ENCODE measurements at regions not wholly inside any gene's neighbourhood (a gene's known extent, or its start where the extent isn't known, plus 50 kb on each side); places are given as distances from the start of the nearest gene placed in this dataset.
A peak's percentile ranks its signal among the peaks of the same experiment; 100 is the strongest.

GRCh38 chr17:31598399-31598782 lies 206.9 kb downstream of the RAB11FIP4 start:
- peaks cover 0 to 3% (median 0%) of the 10 kb centered on the region in 3 donors for H3K36me3 ChIP-seq (ENCODE audit: control insufficient read depth in 3 of 3, insufficient read depth in 3 of 3, low read length in 3 of 3)
- no peaks in the 10 kb centered on the region for H3K9me3 ChIP-seq (ENCODE audit: control insufficient read depth in 3 of 3, low read length in 3 of 3)
- peaks cover 29 to 36% (median 29%) of the 10 kb centered on the region in 3 donors for H3K4me1 ChIP-seq (ENCODE audit: control insufficient read depth in 3 of 3, insufficient read depth in 3 of 3, low read length in 3 of 3)
- no peaks in the 10 kb centered on the region for H3K27me3 ChIP-seq (ENCODE audit: control insufficient read depth in 3 of 3, insufficient read depth in 3 of 3, low read length in 3 of 3)
- H3K27ac ChIP-seq (ENCODE audit: low read depth, low read length): no peak overlapping the region
- no peak overlapping the region for H3K9ac ChIP-seq (ENCODE audit: low read depth in 1 of 3, low read length in 3 of 3)
- no peak overlapping the region for H3K4me3 ChIP-seq (ENCODE audit: low read length in 3 of 3)

- Histone ChIP-seq H3K36me3 (ENCODE audit: control insufficient read depth in 3 of 3, insufficient read depth in 3 of 3, low read length in 3 of 3) (peaks cover 0 to 3% (median 0%) of the 10 kb centered on the region in 3 donors), H3K4me1 (ENCODE audit: control insufficient read depth in 3 of 3, insufficient read depth in 3 of 3, low read length in 3 of 3) (peaks cover 30 to 40% (median 33%) of the 10 kb centered on the region in 3 donors), H3K27me3 (ENCODE audit: control insufficient read depth in 3 of 3, insufficient read depth in 3 of 3, low read length in 3 of 3) (no peaks in the 10 kb centered on the region), H3K9me3 (ENCODE audit: control insufficient read depth in 3 of 3, low read length in 3 of 3) (no peaks in the 10 kb centered on the region), H3K9ac (ENCODE audit: low read depth in 1 of 3, low read length in 3 of 3) (no peak overlapping the region), H3K27ac (ENCODE audit: low read depth, low read length) (no peak overlapping the region), H3K4me3 (ENCODE audit: low read length in 3 of 3) (no peak overlapping the region)
Observed at GRCh38 chr17:31597646-31598398, 206.3 kb downstream of the RAB11FIP4 start.

- peaks cover 30 to 40% (median 33%) of the 10 kb centered on the region in 3 donors for H3K4me1 ChIP-seq (ENCODE audit: control insufficient read depth in 3 of 3, insufficient read depth in 3 of 3, low read length in 3 of 3)
- H3K9me3 ChIP-seq (ENCODE audit: control insufficient read depth in 3 of 3, low read length in 3 of 3): no peaks in the 10 kb centered on the region
- H3K9ac ChIP-seq (ENCODE audit: low read depth in 1 of 3, low read length in 3 of 3): peak overlapping the region; percentile 68 to 91 (median 84)
- no peaks in the 10 kb centered on the region for H3K27me3 ChIP-seq (ENCODE audit: control insufficient read depth in 3 of 3, insufficient read depth in 3 of 3, low read length in 3 of 3)
- H3K27ac ChIP-seq (ENCODE audit: low read depth, low read length): peak overlapping the region; percentile 95
- H3K4me3 ChIP-seq (ENCODE audit: low read length in 3 of 3): peak overlapping the region in 1 of 3 donors; percentile 54
- peaks cover 0 to 3% (median 0%) of the 10 kb centered on the region in 3 donors for H3K36me3 ChIP-seq (ENCODE audit: control insufficient read depth in 3 of 3, insufficient read depth in 3 of 3, low read length in 3 of 3)
Observed at GRCh38 chr17:31596382-31597323, 205.2 kb downstream of the RAB11FIP4 start.

GRCh38 chr17:31595666-31596381 lies 204.3 kb downstream of the RAB11FIP4 start:
- Histone ChIP-seq H3K4me3 (ENCODE audit: low read length in 3 of 3) (no peak overlapping the region), H3K27me3 (ENCODE audit: control insufficient read depth in 3 of 3, insufficient read depth in 3 of 3, low read length in 3 of 3) (no peaks in the 10 kb centered on the region), H3K36me3 (ENCODE audit: control insufficient read depth in 3 of 3, insufficient read depth in 3 of 3, low read length in 3 of 3) (peaks cover 0 to 3% (median 0%) of the 10 kb centered on the region in 3 donors), H3K9me3 (ENCODE audit: control insufficient read depth in 3 of 3, low read length in 3 of 3) (no peaks in the 10 kb centered on the region), H3K4me1 (ENCODE audit: control insufficient read depth in 3 of 3, insufficient read depth in 3 of 3, low read length in 3 of 3) (peaks cover 30 to 40% (median 33%) of the 10 kb centered on the region in 3 donors), H3K9ac (ENCODE audit: low read depth in 1 of 3, low read length in 3 of 3) (peak overlapping the region; percentile 68 to 91 (median 84)), H3K27ac (ENCODE audit: low read depth, low read length) (peak overlapping the region; percentile 95)

- H3K27ac ChIP-seq (ENCODE audit: low read depth, low read length): no peak overlapping the region
- no peaks in the 10 kb centered on the region for H3K27me3 ChIP-seq (ENCODE audit: control insufficient read depth in 3 of 3, insufficient read depth in 3 of 3, low read length in 3 of 3)
- no peak overlapping the region for H3K4me3 ChIP-seq (ENCODE audit: low read length in 3 of 3)
- H3K9me3 ChIP-seq (ENCODE audit: control insufficient read depth in 3 of 3, low read length in 3 of 3): no peaks in the 10 kb centered on the region
- H3K9ac ChIP-seq (ENCODE audit: low read depth in 1 of 3, low read length in 3 of 3): no peak overlapping the region
- peaks cover 0 to 3% (median 0%) of the 10 kb centered on the region in 3 donors for H3K36me3 ChIP-seq (ENCODE audit: control insufficient read depth in 3 of 3, insufficient read depth in 3 of 3, low read length in 3 of 3)
- H3K4me1 ChIP-seq (ENCODE audit: control insufficient read depth in 3 of 3, insufficient read depth in 3 of 3, low read length in 3 of 3): peaks cover 30 to 40% (median 33%) of the 10 kb centered on the region in 3 donors
Observed at GRCh38 chr17:31595076-31595475, 203.6 kb downstream of the RAB11FIP4 start.

GRCh38 chr17:31594416-31594815 lies 202.9 kb downstream of the RAB11FIP4 start:
- H3K9me3 ChIP-seq (ENCODE audit: control insufficient read depth in 3 of 3, low read length in 3 of 3): no peaks in the 10 kb centered on the region
- peak overlapping the region; percentile 72 for H3K27ac ChIP-seq (ENCODE audit: low read depth, low read length)
- H3K9ac ChIP-seq (ENCODE audit: low read depth in 1 of 3, low read length in 3 of 3): peak overlapping the region in 1 of 3 donors; percentile 16
- peaks cover 30 to 40% (median 33%) of the 10 kb centered on the region in 3 donors for H3K4me1 ChIP-seq (ENCODE audit: control insufficient read depth in 3 of 3, insufficient read depth in 3 of 3, low read length in 3 of 3)
- peaks cover 0 to 3% (median 0%) of the 10 kb centered on the region in 3 donors for H3K36me3 ChIP-seq (ENCODE audit: control insufficient read depth in 3 of 3, insufficient read depth in 3 of 3, low read length in 3 of 3)
- H3K4me3 ChIP-seq (ENCODE audit: low read length in 3 of 3): no peak overlapping the region
- no peaks in the 10 kb centered on the region for H3K27me3 ChIP-seq (ENCODE audit: control insufficient read depth in 3 of 3, insufficient read depth in 3 of 3, low read length in 3 of 3)

GRCh38 chr17:31593806-31594205 lies 202.3 kb downstream of the RAB11FIP4 start:
- Histone ChIP-seq H3K27ac (ENCODE audit: low read depth, low read length) (peak overlapping the region; percentile 72), H3K9me3 (ENCODE audit: control insufficient read depth in 3 of 3, low read length in 3 of 3) (no peaks in the 10 kb centered on the region), H3K27me3 (ENCODE audit: control insufficient read depth in 3 of 3, insufficient read depth in 3 of 3, low read length in 3 of 3) (no peaks in the 10 kb centered on the region)

GRCh38 chr17:31591924-31592323 lies 200.4 kb downstream of the RAB11FIP4 start:
- no peaks in the 10 kb centered on the region for H3K27me3 ChIP-seq (ENCODE audit: control insufficient read depth in 3 of 3, insufficient read depth in 3 of 3, low read length in 3 of 3)
- H3K4me3 ChIP-seq (ENCODE audit: low read length in 3 of 3): no peak overlapping the region
- H3K9ac ChIP-seq (ENCODE audit: low read depth in 1 of 3, low read length in 3 of 3): no peak overlapping the region

More at GRCh38 chr17:31593806-31594205, 202.3 kb downstream of the RAB11FIP4 start:
- peaks cover 30 to 40% (median 33%) of the 10 kb centered on the region in 3 donors for H3K4me1 ChIP-seq (ENCODE audit: control insufficient read depth in 3 of 3, insufficient read depth in 3 of 3, low read length in 3 of 3)
- H3K36me3 ChIP-seq (ENCODE audit: control insufficient read depth in 3 of 3, insufficient read depth in 3 of 3, low read length in 3 of 3): peaks cover 0 to 3% (median 0%) of the 10 kb centered on the region in 3 donors
- peak overlapping the region in 1 of 3 donors; percentile 16 for H3K9ac ChIP-seq (ENCODE audit: low read depth in 1 of 3, low read length in 3 of 3)
- peak overlapping the region in 1 of 3 donors; percentile 41 for H3K4me3 ChIP-seq (ENCODE audit: low read length in 3 of 3)

GRCh38 chr17:31588512-31588911 lies 197.0 kb downstream of the RAB11FIP4 start:
- Histone ChIP-seq H3K4me1 (ENCODE audit: control insufficient read depth in 3 of 3, insufficient read depth in 3 of 3, low read length in 3 of 3) (peaks cover 5 to 11% (median 5%) of the 10 kb centered on the region in 3 donors), H3K9me3 (ENCODE audit: control insufficient read depth in 3 of 3, low read length in 3 of 3) (no peaks in the 10 kb centered on the region), H3K9ac (ENCODE audit: low read depth in 1 of 3, low read length in 3 of 3) (no peak overlapping the region), H3K27me3 (ENCODE audit: control insufficient read depth in 3 of 3, insufficient read depth in 3 of 3, low read length in 3 of 3) (no peaks in the 10 kb centered on the region), H3K36me3 (ENCODE audit: control insufficient read depth in 3 of 3, insufficient read depth in 3 of 3, low read length in 3 of 3) (no peaks in the 10 kb centered on the region), H3K27ac (ENCODE audit: low read depth, low read length) (no peak overlapping the region), H3K4me3 (ENCODE audit: low read length in 3 of 3) (no peak overlapping the region)

More at GRCh38 chr17:31591924-31592323, 200.4 kb downstream of the RAB11FIP4 start:
- Histone ChIP-seq H3K36me3 (ENCODE audit: control insufficient read depth in 3 of 3, insufficient read depth in 3 of 3, low read length in 3 of 3) (no peaks in the 10 kb centered on the region), H3K4me1 (ENCODE audit: control insufficient read depth in 3 of 3, insufficient read depth in 3 of 3, low read length in 3 of 3) (peaks cover 25 to 36% (median 27%) of the 10 kb centered on the region in 3 donors), H3K9me3 (ENCODE audit: control insufficient read depth in 3 of 3, low read length in 3 of 3) (no peaks in the 10 kb centered on the region), H3K27ac (ENCODE audit: low read depth, low read length) (no peak overlapping the region)
